MM.1S (cell line): ENCODE measurements at regions not wholly inside any gene's neighbourhood (a gene's known extent, or its start where the extent isn't known, plus 50 kb on each side); places are given as distances from the start of the nearest gene placed in this dataset.

Source experiments
- DNase-seq: peaks from one replicate; pipeline ENCODE4 v3.0.0-alpha.2; 2015
- H2AFZ ChIP-seq: fragments of 300-600 bp; sonication (generic); 2 replicates; pipeline ENCODE4 v1.6.0; 2016; ENCODE audit warnings: antibody characterized with exemption, low read length
- H3F3A ChIP-seq: fragments of 300-600 bp; sonication (generic); 2 replicates; pipeline ENCODE4 v1.6.1; 2016; ENCODE audit warnings: mild to moderate bottlenecking, antibody characterized with exemption, low read length, moderate library complexity, mixed read lengths; ENCODE audit not compliant: insufficient read depth
- H3K27ac ChIP-seq: fragments of 300-600 bp; sonication (generic); 2 replicates; pipeline ENCODE4 v1.5.1; 2016; ENCODE audit warnings: mild to moderate bottlenecking, low read length
- H3K27me3 ChIP-seq: fragments of 300-600 bp; sonication (generic); replicated peaks from 2 replicates; pipeline ENCODE4 v1.6.0; 2016; ENCODE audit warnings: low read length; ENCODE audit not compliant: insufficient read depth
- H3K36me3 ChIP-seq: fragments of 300-600 bp; sonication (generic); replicated peaks from 2 replicates; pipeline ENCODE4 v1.6.1; 2016; ENCODE audit warnings: mild to moderate bottlenecking, low read length, mixed read lengths; ENCODE audit not compliant: insufficient read depth
- H3K4me1 ChIP-seq: fragments of 300-600 bp; sonication (generic); 2 replicates; pipeline ENCODE4 v1.6.1; 2016; ENCODE audit warnings: low read length, mixed read lengths
- H3K4me2 ChIP-seq: fragments of 300-600 bp; sonication (generic); 2 replicates; pipeline ENCODE4 v1.6.0; 2016; ENCODE audit warnings: low read depth, low read length
- H3K4me3 ChIP-seq: fragments of 300-600 bp; sonication (generic); 2 replicates; pipeline ENCODE4 v1.5.1; 2016; ENCODE audit warnings: low read length, mixed read lengths
- H3K79me2 ChIP-seq: fragments of 300-600 bp; sonication (generic); 2 replicates; pipeline ENCODE4 v1.6.1; 2016; ENCODE audit warnings: mixed run types, low read length, mixed read lengths
- H3K9ac ChIP-seq: fragments of 300-600 bp; sonication (generic); 2 replicates; pipeline ENCODE4 v1.6.1; 2016; ENCODE audit warnings: low read length, mixed read lengths
- H3K9me2 ChIP-seq: fragments of 300-600 bp; sonication (generic); replicated peaks from 2 replicates; pipeline ENCODE4 v1.6.1; 2016; ENCODE audit warnings: mild to moderate bottlenecking, low read length, mixed read lengths; ENCODE audit not compliant: insufficient read depth
- H3K9me3 ChIP-seq: fragments of 300-600 bp; sonication (generic); replicated peaks from 2 replicates; pipeline ENCODE4 v1.6.1; 2016; ENCODE audit warnings: mild to moderate bottlenecking, low read length, mixed read lengths; ENCODE audit not compliant: insufficient read depth
- H4K20me1 ChIP-seq: fragments of 300-600 bp; sonication (generic); 2 replicates; pipeline ENCODE4 v1.6.1; 2016; ENCODE audit warnings: mild to moderate bottlenecking, low read length, moderate library complexity, mixed read lengths; ENCODE audit not compliant: insufficient read depth
- CTCF ChIP-seq: fragments of 300-600 bp; sonication (generic); IDR thresholded peaks from 2 replicates; pipeline ENCODE4 v1.5.1; 2016; ENCODE audit warnings: antibody characterized with exemption, low read length, mixed read lengths
- EZH2 ChIP-seq: fragments of 300-600 bp; sonication (generic); optimal IDR thresholded peaks from 2 replicates; pipeline ENCODE3; 2017; ENCODE audit warnings: low read depth, mild to moderate bottlenecking, antibody characterized with exemption, low read length, mixed read lengths
- EZH2phosphoT487 ChIP-seq: fragments of 300-600 bp; sonication (generic); IDR thresholded peaks from 2 replicates; pipeline ENCODE4 v1.6.1; 2018; ENCODE audit warnings: antibody characterized with exemption, low read length

- Histone ChIP-seq H3F3A (no peaks in the 10 kb centered on the region), H2AFZ (no peak overlapping the region), H3K4me1 (no peaks in the 10 kb centered on the region), H3K79me2 (no peaks in the 10 kb centered on the region), H3K9me2 (no peaks in the 10 kb centered on the region), H3K36me3 (no peaks in the 10 kb centered on the region), H3K27me3 (no peaks in the 10 kb centered on the region), H3K9ac (no peak overlapping the region), H4K20me1 (no peaks in the 10 kb centered on the region), H3K4me3 (no peak overlapping the region), H3K4me2 (no peak overlapping the region), H3K9me3 (no peaks in the 10 kb centered on the region), H3K27ac (no peak overlapping the region)
- TF ChIP-seq EZH2 (no peak), EZH2phosphoT487 (no peak), CTCF (no peak)
- DNase-seq: no peak
These were observed 416.8 kb upstream of the SPRY2 start for GRCh38 chr13:80757694-80758093.

- H4K20me1 ChIP-seq: no peaks in the 10 kb centered on the region
- TF ChIP-seq CTCF (no peak), EZH2phosphoT487 (no peak), EZH2 (no peak)
- no peak overlapping the region for H3K27ac ChIP-seq
- H3K4me1 ChIP-seq: no peaks in the 10 kb centered on the region; the same call in 1 of the 2 replicates
- no peak overlapping the region for H3K4me3 ChIP-seq
- no peak overlapping the region for H2AFZ ChIP-seq
- H3K79me2 ChIP-seq: no peaks in the 10 kb centered on the region
- no peaks in the 10 kb centered on the region for H3K9me2 ChIP-seq
- H3K4me2 ChIP-seq: no peak overlapping the region
- H3K36me3 ChIP-seq: no peaks in the 10 kb centered on the region
- H3K27me3 ChIP-seq: no peaks in the 10 kb centered on the region
- DNase-seq: no peak
- H3F3A ChIP-seq: no peaks in the 10 kb centered on the region
- H3K9ac ChIP-seq: no peak overlapping the region
- H3K9me3 ChIP-seq: no peaks in the 10 kb centered on the region
These were observed 415.0 kb upstream of the SPRY2 start for GRCh38 chr13:80755910-80756309.

GRCh38 chr13:80754441-80754840 lies 413.5 kb upstream of the SPRY2 start:
- Histone ChIP-seq H3K27me3 (no peaks in the 10 kb centered on the region), H3K4me1 (no peaks in the 10 kb centered on the region; the same call in 1 of the 2 replicates), H3K4me3 (no peak overlapping the region), H3K4me2 (no peak overlapping the region), H3K79me2 (no peaks in the 10 kb centered on the region), H4K20me1 (no peaks in the 10 kb centered on the region), H3K27ac (no peak overlapping the region), H3K9me2 (no peaks in the 10 kb centered on the region), H3K9me3 (no peaks in the 10 kb centered on the region), H3K9ac (no peak overlapping the region), H2AFZ (no peak overlapping the region), H3F3A (no peaks in the 10 kb centered on the region), H3K36me3 (no peaks in the 10 kb centered on the region)
- TF ChIP-seq CTCF: no peak
- no peak for TF ChIP-seq EZH2phosphoT487
- TF ChIP-seq EZH2: no peak
- no peak for DNase-seq
